ENCODE measurements at regions not wholly inside any gene's neighbourhood (a gene's known extent, or its start where the extent isn't known, plus 50 kb on each side); places are given as distances from the start of the nearest gene placed in this dataset.

- TF ChIP-seq HNRNPH1 (optimal IDR thresholded peaks at IDR 0.05; ENCODE audit: low read depth, low read length), result no peak
- TF ChIP-seq EZH2 (IDR thresholded peaks at IDR 0.05; ENCODE audit: borderline replicate concordance, low read depth, low read length), result no peak
- no peak for TF ChIP-seq MAFF (IDR thresholded peaks at IDR 0.05; ENCODE audit: low read length)
- TF ChIP-seq E2F1 (CRISPR knock-in tag; IDR thresholded peaks at IDR 0.05), result no peak
- no peak for TF ChIP-seq POLR2A (conservative IDR thresholded peaks at IDR 0.05)
- TF ChIP-seq ATF3 (IDR thresholded peaks at IDR 0.05), result no peak
- TF ChIP-seq ATF3 (CRISPR knock-in tag; conservative IDR thresholded peaks at IDR 0.05), result no peak
- no peak for TF ChIP-seq CTCF (IDR thresholded peaks at IDR 0.05 in 2 of 3, conservative IDR thresholded peaks at IDR 0.05 in 1 of 3; ENCODE audit: insufficient read depth in 2 of 3, low read depth in 1 of 3, low read length in 3 of 3)
- TF ChIP-seq SMAD3 (CRISPR knock-in tag; conservative IDR thresholded peaks at IDR 0.05), result no peak
- TF ChIP-seq ZNF77 (CRISPR knock-in tag; IDR thresholded peaks at IDR 0.05), result no peak
Observed at GRCh38 chr9:28005779-28006178, 432.5 kb upstream of the C9orf72 start.

All from K562 (cell line).